AG08395 (cell line): ENCODE measurements at regions not wholly inside any gene's neighbourhood (a gene's known extent, or its start where the extent isn't known, plus 50 kb on each side); places are given as distances from the start of the nearest gene placed in this dataset.
"Not testable (repeated sequence)": the region's sequence is repeated elsewhere in the genome, so short reads cannot be mapped to it uniquely, and the experiment has no call there.

Experiments
- DNase-seq: peaks from one replicate; pipeline ENCODE4 v3.0.0; 2012; ENCODE audit warnings: mixed read lengths, low spot score

- DNase-seq: not testable (repeated sequence)
These were observed 54.9 kb upstream of the NBPF12 start for GRCh38 chr1:146883190-146883589.

GRCh38 chr1:146881096-146881495, 57.0 kb upstream of the NBPF12 start:
- not testable (repeated sequence) for DNase-seq

- not testable (repeated sequence) for DNase-seq
These were observed 74.3 kb upstream of the NBPF12 start for GRCh38 chr1:146863799-146864319.

- not testable (repeated sequence) for DNase-seq
These were observed 85.0 kb upstream of the NBPF12 start for GRCh38 chr1:146853147-146853546.

GRCh38 chr1:146850352-146850889, 87.7 kb upstream of the NBPF12 start:
- DNase-seq: not testable (repeated sequence)

GRCh38 chr1:146838725-146839124, 99.4 kb upstream of the NBPF12 start:
- not testable (repeated sequence) for DNase-seq

GRCh38 chr1:146826957-146827356, 111.2 kb upstream of the NBPF12 start:
- not testable (repeated sequence) for DNase-seq

GRCh38 chr1:146794236-146794635, 143.9 kb upstream of the NBPF12 start:
- not testable (repeated sequence) for DNase-seq

- DNase-seq: not testable (repeated sequence)
These were observed 145.4 kb upstream of the NBPF12 start for GRCh38 chr1:146792725-146793124.

- not testable (repeated sequence) for DNase-seq
These were observed 153.7 kb upstream of the NBPF12 start for GRCh38 chr1:146784212-146784940.

GRCh38 chr1:146781235-146781634, 156.9 kb upstream of the NBPF12 start:
- not testable (repeated sequence) for DNase-seq

- not testable (repeated sequence) for DNase-seq
These were observed 160.1 kb upstream of the NBPF12 start for GRCh38 chr1:146777826-146778602.

- DNase-seq: not testable (repeated sequence)
These were observed 163.1 kb upstream of the NBPF12 start for GRCh38 chr1:146774988-146775387.

- not testable (repeated sequence) for DNase-seq
These were observed 163.9 kb upstream of the NBPF12 start for GRCh38 chr1:146774271-146774670.

- DNase-seq: not testable (repeated sequence)
These were observed 166.7 kb upstream of the NBPF12 start for GRCh38 chr1:146771409-146771808.

- not testable (repeated sequence) for DNase-seq
These were observed 167.1 kb upstream of the NBPF12 start for GRCh38 chr1:146770998-146771397.

- DNase-seq: not testable (repeated sequence)
These were observed 174.9 kb upstream of the NBPF12 start for GRCh38 chr1:146763234-146763633.

GRCh38 chr1:146756858-146757257, 181.3 kb upstream of the NBPF12 start:
- DNase-seq: not testable (repeated sequence)

GRCh38 chr1:146748686-146749085, 189.4 kb upstream of the NBPF12 start:
- DNase-seq: not testable (repeated sequence)

GRCh38 chr1:146731981-146732680, 206.0 kb upstream of the NBPF12 start:
- DNase-seq: not testable (repeated sequence)

GRCh38 chr1:146729642-146730344, 208.3 kb upstream of the NBPF12 start:
- not testable (repeated sequence) for DNase-seq
